Glutamatergic neuron (in vitro differentiated cells): ENCODE measurements at regions not wholly inside any gene's neighbourhood (a gene's known extent, or its start where the extent isn't known, plus 50 kb on each side); places are given as distances from the start of the nearest gene placed in this dataset.

Experiments used
- DNase-seq: peaks from one replicate; pipeline ENCODE4 v3.0.0; 2022
- H3K27ac Mint-ChIP-seq: one replicate; pipeline ENCODE4 v1.8.0; 2020; ENCODE audit warnings: mild to moderate bottlenecking, mixed read lengths, inconsistent platforms; ENCODE audit not compliant: unreplicated experiment
- H3K27me3 Mint-ChIP-seq: one replicate; pipeline ENCODE4 v1.8.0; 2020; ENCODE audit warnings: mild to moderate bottlenecking, moderate library complexity, mixed read lengths, inconsistent platforms; ENCODE audit not compliant: unreplicated experiment
- H3K36me3 Mint-ChIP-seq: one replicate; pipeline ENCODE4 v1.8.0; 2020; ENCODE audit warnings: mild to moderate bottlenecking, mixed read lengths, inconsistent platforms; ENCODE audit not compliant: unreplicated experiment
- H3K4me1 Mint-ChIP-seq: one replicate; pipeline ENCODE4 v1.8.0; 2020; ENCODE audit warnings: mild to moderate bottlenecking, low read depth, mixed read lengths, inconsistent platforms; ENCODE audit not compliant: unreplicated experiment
- H3K4me3 Mint-ChIP-seq: one replicate; pipeline ENCODE4 v1.8.0; 2020; ENCODE audit warnings: mild to moderate bottlenecking, mixed read lengths, inconsistent platforms; ENCODE audit not compliant: unreplicated experiment
- H3K9me3 Mint-ChIP-seq: one replicate; pipeline ENCODE4 v1.8.0; 2020; ENCODE audit warnings: mild to moderate bottlenecking, moderate library complexity, mixed read lengths, inconsistent platforms; ENCODE audit not compliant: unreplicated experiment
- CTCF ChIP-seq: fragments of 200-600 bp; sonication (generic); IDR thresholded peaks from one replicate; pipeline ENCODE4 v1.5.0; 2021; ENCODE audit not compliant: partially characterized antibody, unreplicated experiment

DNA sequence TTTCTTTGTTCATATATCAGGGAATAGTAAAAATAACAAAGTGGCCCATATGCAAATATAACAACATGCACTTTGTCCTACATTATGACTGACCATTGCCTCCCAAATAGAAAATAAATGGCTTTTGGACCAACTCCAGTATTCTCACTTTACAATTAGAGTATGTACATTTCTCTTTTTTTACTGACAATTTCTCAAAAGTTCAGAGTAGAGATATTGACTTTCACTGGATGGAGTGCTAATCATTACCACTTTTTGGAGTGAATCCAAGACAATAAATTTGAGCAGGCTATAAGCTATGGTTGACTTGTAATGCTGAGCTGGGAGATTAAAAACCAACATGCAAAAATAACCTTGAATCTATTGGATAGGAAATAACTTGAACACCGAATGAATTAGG, 987.4 kb downstream of the SUCLG1 start:
- TF ChIP-seq CTCF, result no peak
- no peaks in the 10 kb centered on the region for H3K27me3 Mint-ChIP-seq
- no peak overlapping the region for H3K27ac Mint-ChIP-seq
- H3K9me3 Mint-ChIP-seq, result no peaks in the 10 kb centered on the region
- DNase-seq, result no peak
- H3K4me1 Mint-ChIP-seq, result no peaks in the 10 kb centered on the region
- H3K36me3 Mint-ChIP-seq, result no peaks in the 10 kb centered on the region
- H3K4me3 Mint-ChIP-seq, result no peak overlapping the region

GRCh38 chr2:83470928-83471327, 988.2 kb downstream of the SUCLG1 start:
- H3K9me3 Mint-ChIP-seq, result no peaks in the 10 kb centered on the region
- H3K27ac Mint-ChIP-seq, result no peak overlapping the region
- no peak for TF ChIP-seq CTCF
- H3K4me1 Mint-ChIP-seq, result no peaks in the 10 kb centered on the region
- H3K4me3 Mint-ChIP-seq, result no peak overlapping the region
- no peaks in the 10 kb centered on the region for H3K27me3 Mint-ChIP-seq
- H3K36me3 Mint-ChIP-seq, result no peaks in the 10 kb centered on the region
- no peak for DNase-seq

DNA sequence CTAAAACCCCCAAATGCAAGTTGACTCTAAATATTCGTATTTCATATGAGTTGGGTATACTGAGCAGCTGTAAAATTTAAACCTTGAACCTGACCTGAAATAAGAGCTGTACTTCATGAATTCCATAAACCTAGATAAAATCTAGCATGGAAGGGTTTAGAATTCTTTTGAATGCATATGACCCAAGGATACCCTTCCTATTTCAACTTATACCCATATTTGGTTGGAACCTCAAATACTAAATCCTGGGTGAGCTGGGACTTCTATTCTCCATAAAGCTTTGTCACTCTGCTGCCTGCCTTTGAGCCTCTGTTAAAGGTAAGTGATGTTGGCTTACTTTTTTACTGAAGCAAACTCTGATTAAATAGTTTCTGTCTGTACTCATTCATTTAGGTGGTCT, 994.6 kb downstream of the SUCLG1 start:
- Mint-ChIP-seq H3K4me3 (no peak overlapping the region), H3K4me1 (no peaks in the 10 kb centered on the region), H3K27ac (no peak overlapping the region), H3K27me3 (no peaks in the 10 kb centered on the region), H3K36me3 (no peaks in the 10 kb centered on the region), H3K9me3 (no peaks in the 10 kb centered on the region)
- no peak for TF ChIP-seq CTCF
- no peak for DNase-seq

- no peak overlapping the region for H3K4me3 Mint-ChIP-seq
Observed at GRCh38 chr2:83462881-83463280, 996.2 kb downstream of the SUCLG1 start.

GRCh38 chr2:83461135-83461534, 997.9 kb downstream of the SUCLG1 start:
- no peak for TF ChIP-seq CTCF

More at GRCh38 chr2:83462881-83463280, 996.2 kb downstream of the SUCLG1 start:
- DNase-seq, result no peak
- Mint-ChIP-seq H3K36me3 (no peaks in the 10 kb centered on the region), H3K9me3 (no peaks in the 10 kb centered on the region), H3K27ac (no peak overlapping the region), H3K4me1 (no peaks in the 10 kb centered on the region), H3K27me3 (no peaks in the 10 kb centered on the region)
- TF ChIP-seq CTCF, result no peak

More at GRCh38 chr2:83461135-83461534, 997.9 kb downstream of the SUCLG1 start:
- DNase-seq, result no peak
- Mint-ChIP-seq H3K4me1 (no peaks in the 10 kb centered on the region), H3K4me3 (no peak overlapping the region), H3K9me3 (no peaks in the 10 kb centered on the region), H3K27me3 (no peaks in the 10 kb centered on the region), H3K27ac (no peak overlapping the region), H3K36me3 (no peaks in the 10 kb centered on the region)
